Upper lobe of right lung (tissue), 1 donor: ENCODE measurements at regions not wholly inside any gene's neighbourhood (a gene's known extent, or its start where the extent isn't known, plus 50 kb on each side); places are given as distances from the start of the nearest gene placed in this dataset.

Source experiments
- ATAC-seq: fragments of 200-7000 bp; cut with Tn5 transposase; one replicate; pipeline ENCODE4 v1.9.1; 2020; ENCODE audit warnings: mild to moderate bottlenecking, moderate library complexity
- DNase-seq: peaks from one replicate; pipeline ENCODE4 v3.0.0-alpha.2; 2020
- H3K27ac ChIP-seq: fragments of 200-600 bp; one replicate; pipeline ENCODE4 v1.8.0; 2022
- H3K27me3 ChIP-seq: fragments of 200-600 bp; one replicate; pipeline ENCODE4 v1.8.0; 2022; ENCODE audit warnings: mild to moderate bottlenecking
- H3K36me3 ChIP-seq: fragments of 200-600 bp; one replicate; pipeline ENCODE4 v1.8.0; 2022
- H3K4me1 ChIP-seq: fragments of 200-600 bp; one replicate; pipeline ENCODE4 v1.8.0; 2022
- H3K4me3 ChIP-seq: fragments of 200-600 bp; one replicate; pipeline ENCODE4 v1.8.0; 2022; ENCODE audit warnings: mild to moderate bottlenecking
- H3K9me3 ChIP-seq: fragments of 200-600 bp; one replicate; pipeline ENCODE4 v1.8.0; 2022
- intact Hi-C: fragments of 100-400 bp; cut with DNase I; formaldehyde crosslinking; loops from one replicate; pipeline ENCODE4 v1.11.0; 2022
- TF ChIP-seq, protein P1 (sequence below): fragments of 200-600 bp; IDR thresholded peaks from one replicate; pipeline ENCODE4 v1.8.0; 2022; ENCODE audit warnings: antibody characterized with exemption
- donor health status: DM: no; HTN: yes; CAD: no; lungs with severe emphysema.

DNA sequence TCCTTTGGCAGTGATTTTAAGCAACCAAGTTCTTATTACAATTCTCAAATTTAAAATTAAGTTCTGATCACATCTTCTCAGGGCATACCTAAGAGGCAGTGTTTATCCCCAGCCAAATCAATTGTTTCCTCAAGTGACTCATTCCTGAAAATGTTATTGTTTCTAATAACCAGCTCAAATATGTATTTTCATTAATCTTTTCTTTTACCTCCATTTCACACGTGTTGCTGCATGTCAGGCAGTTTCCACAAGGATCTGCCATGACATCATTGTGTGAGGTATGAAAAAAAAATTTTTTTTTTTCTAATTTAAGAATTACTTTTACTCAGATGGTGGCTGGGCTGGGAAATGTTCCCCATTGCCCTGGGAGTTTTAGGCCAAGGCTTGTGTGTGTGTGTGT, 113.0 kb upstream of the NTRK2 start:
- intact Hi-C loops: no loop called here
- Histone ChIP-seq H3K4me1 (no peaks in the 10 kb centered on the region), H3K36me3 (no peaks in the 10 kb centered on the region), H3K27me3 (no peaks in the 10 kb centered on the region), H3K27ac (no peak overlapping the region), H3K4me3 (no peak overlapping the region), H3K9me3 (no peaks in the 10 kb centered on the region)
- no peak for DNase-seq
- ATAC-seq: no peak
- TF ChIP-seq, protein P1, sequence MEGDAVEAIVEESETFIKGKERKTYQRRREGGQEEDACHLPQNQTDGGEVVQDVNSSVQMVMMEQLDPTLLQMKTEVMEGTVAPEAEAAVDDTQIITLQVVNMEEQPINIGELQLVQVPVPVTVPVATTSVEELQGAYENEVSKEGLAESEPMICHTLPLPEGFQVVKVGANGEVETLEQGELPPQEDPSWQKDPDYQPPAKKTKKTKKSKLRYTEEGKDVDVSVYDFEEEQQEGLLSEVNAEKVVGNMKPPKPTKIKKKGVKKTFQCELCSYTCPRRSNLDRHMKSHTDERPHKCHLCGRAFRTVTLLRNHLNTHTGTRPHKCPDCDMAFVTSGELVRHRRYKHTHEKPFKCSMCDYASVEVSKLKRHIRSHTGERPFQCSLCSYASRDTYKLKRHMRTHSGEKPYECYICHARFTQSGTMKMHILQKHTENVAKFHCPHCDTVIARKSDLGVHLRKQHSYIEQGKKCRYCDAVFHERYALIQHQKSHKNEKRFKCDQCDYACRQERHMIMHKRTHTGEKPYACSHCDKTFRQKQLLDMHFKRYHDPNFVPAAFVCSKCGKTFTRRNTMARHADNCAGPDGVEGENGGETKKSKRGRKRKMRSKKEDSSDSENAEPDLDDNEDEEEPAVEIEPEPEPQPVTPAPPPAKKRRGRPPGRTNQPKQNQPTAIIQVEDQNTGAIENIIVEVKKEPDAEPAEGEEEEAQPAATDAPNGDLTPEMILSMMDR: no peak

DNA sequence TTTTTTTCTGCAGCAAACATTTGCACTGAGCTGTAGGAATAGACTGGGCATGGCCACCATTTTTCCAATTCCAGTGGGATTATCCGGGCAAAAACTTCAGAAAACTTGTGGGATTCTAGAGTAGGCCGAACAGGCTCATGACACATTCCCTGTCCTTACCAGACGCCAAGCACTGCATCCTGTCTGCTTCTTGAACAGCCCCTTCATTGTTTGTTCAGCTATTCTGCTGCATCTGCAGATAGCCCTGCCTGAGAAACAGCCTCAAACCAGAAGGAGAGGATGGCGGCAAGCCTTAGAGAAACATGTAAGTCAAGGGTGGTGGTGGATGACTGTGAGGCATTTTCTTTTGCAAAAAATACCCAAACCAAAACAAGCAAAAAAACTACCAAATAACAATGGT, 111.8 kb upstream of the NTRK2 start:
- no peak overlapping the region for H3K27ac ChIP-seq
- H3K36me3 ChIP-seq: no peaks in the 10 kb centered on the region
- H3K4me1 ChIP-seq: no peaks in the 10 kb centered on the region
- TF ChIP-seq, protein P1: no peak
- DNase-seq (no peak), ATAC-seq (no peak)
- H3K9me3 ChIP-seq: no peaks in the 10 kb centered on the region
- no peaks in the 10 kb centered on the region for H3K27me3 ChIP-seq
- intact Hi-C loops: no loop called here
- no peak overlapping the region for H3K4me3 ChIP-seq

DNA sequence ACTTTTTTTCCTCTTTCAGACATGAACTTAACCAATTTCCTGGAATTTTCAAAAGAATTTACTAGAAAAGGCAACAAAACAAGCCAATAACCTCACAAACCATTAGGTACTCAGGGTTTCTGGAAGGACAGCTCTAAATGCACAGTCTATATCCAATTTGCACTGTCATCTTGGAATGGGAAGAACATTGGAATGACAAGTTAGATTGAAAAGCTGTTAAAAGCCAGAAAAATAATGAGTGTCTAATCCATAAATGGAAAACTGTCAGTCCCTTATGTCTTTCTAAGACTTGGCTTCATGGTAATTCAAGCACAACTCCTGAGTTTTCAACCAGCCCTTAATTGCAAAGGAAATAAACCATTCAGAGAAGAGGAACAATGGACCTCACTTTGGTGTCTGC, 105.8 kb upstream of the NTRK2 start:
- ATAC-seq: no peak
- no peak overlapping the region for H3K4me3 ChIP-seq
- TF ChIP-seq, protein P1: no peak
- no peaks in the 10 kb centered on the region for H3K27me3 ChIP-seq
- H3K36me3 ChIP-seq: no peaks in the 10 kb centered on the region
- H3K27ac ChIP-seq: no peak overlapping the region
- H3K9me3 ChIP-seq: no peaks in the 10 kb centered on the region
- no peak for DNase-seq
- intact Hi-C loops: no loop called here
- no peaks in the 10 kb centered on the region for H3K4me1 ChIP-seq

DNA sequence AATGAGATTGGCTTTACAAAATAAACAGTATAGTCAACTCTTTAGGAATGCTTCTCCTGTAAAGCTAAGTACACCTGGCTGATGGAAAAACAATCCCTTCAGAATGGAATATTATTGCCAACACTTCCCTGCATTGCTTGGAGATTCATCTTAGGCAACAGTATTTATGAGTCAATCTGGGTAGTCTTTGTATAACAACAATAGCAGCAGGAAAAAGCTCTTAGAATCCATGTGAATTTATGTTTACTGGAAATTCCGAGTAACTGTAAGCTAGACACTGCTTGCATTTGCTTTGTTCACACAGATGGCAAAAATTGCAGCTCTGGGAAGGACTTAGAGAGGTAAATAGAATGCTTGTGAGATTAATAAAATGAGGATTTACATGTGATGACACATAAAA, 101.7 kb upstream of the NTRK2 start:
- no peaks in the 10 kb centered on the region for H3K9me3 ChIP-seq
- TF ChIP-seq, protein P1: no peak
- no peak for ATAC-seq

DNA sequence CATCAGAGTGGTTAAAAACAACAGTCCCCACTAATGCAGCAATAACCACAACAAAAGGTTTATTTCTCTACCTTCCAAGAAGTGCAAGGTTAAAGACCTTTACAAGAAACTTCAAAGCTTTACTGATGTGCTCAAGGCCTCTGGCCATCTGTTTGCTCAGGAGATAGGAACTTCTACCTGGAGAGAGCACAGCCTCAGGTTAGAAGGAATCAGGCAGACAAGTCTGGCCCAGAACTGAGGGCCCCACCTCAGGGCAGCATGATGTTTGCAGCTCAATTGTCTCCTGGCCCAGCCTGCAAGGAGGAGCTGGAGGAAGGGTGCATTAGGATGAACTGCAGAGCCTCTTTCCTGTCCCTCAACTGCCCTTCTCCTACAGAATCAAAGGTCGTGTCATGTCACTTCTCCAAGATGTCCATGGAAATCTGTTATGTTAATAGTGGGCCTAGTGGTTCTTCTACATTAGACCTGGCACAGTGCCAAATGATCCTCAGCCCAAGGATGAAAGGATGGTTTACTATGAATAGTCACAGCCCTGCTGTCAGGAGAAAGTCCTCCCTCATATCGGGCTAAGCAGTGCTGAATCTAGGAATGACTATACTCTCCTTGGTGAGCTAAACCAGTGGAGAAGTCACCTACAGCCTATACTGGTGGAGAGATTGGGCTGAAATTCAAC, 98.9 kb upstream of the NTRK2 start:
- H3K27ac ChIP-seq: no peak overlapping the region
- H3K4me1 ChIP-seq: no peaks in the 10 kb centered on the region
- TF ChIP-seq, protein P1: no peak
- H3K27me3 ChIP-seq: no peaks in the 10 kb centered on the region
- no peaks in the 10 kb centered on the region for H3K36me3 ChIP-seq
- intact Hi-C loops: no loop called here
- DNase-seq (no peak), ATAC-seq (no peak)
- no peak overlapping the region for H3K4me3 ChIP-seq
- no peaks in the 10 kb centered on the region for H3K9me3 ChIP-seq

More for the DNA sequence above, 101.7 kb upstream of the NTRK2 start:
- Histone ChIP-seq H3K27me3 (no peaks in the 10 kb centered on the region), H3K4me1 (no peaks in the 10 kb centered on the region), H3K27ac (no peak overlapping the region), H3K4me3 (no peak overlapping the region), H3K36me3 (no peaks in the 10 kb centered on the region)
- DNase-seq: no peak
- intact Hi-C loops: no loop called here

DNA sequence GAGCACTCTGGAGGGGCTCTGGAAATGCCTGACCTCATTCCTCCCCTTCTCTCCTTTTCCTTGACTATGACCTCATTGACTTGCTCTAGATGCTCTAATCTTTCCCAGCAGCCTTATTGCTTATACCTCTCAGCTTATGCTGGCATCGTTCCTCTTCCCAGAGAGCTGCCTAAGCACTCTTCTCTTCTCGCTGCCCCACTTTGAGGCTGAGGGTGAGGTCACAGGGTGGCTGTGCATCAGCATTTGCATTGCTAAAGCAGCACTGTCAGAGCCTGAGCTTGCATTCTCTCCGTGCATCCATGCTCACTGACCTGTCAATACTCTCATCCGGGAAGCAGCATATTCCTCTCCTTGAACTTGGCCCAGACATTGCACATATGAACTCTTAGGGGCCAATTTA, 96.4 kb upstream of the NTRK2 start:
- H3K36me3 ChIP-seq: no peaks in the 10 kb centered on the region
- no peak overlapping the region for H3K4me3 ChIP-seq
- no peaks in the 10 kb centered on the region for H3K4me1 ChIP-seq
- no peaks in the 10 kb centered on the region for H3K27me3 ChIP-seq
- TF ChIP-seq, protein P1: no peak
- H3K9me3 ChIP-seq: no peaks in the 10 kb centered on the region
- no peak for DNase-seq
- ATAC-seq: no peak
- intact Hi-C loops: no loop called here
- H3K27ac ChIP-seq: no peak overlapping the region
